ENCODE measurements at regions not wholly inside any gene's neighbourhood (a gene's known extent, or its start where the extent isn't known, plus 50 kb on each side); places are given as distances from the start of the nearest gene placed in this dataset.

GRCh38 chr1:228987736-228988506 is 252.6 kb downstream of the RHOU start:
- no peak overlapping the region for H3K27ac ChIP-seq (ENCODE audit: low read depth in 1 of 2, low read length in 2 of 2)
- no peak overlapping the region for H3K4me3 ChIP-seq (ENCODE audit: low read depth in 1 of 3, low read length in 3 of 3)
- peaks cover 10 to 29% (median 18%) of the 10 kb centered on the region in 4 donors for H3K4me1 ChIP-seq (ENCODE audit: control insufficient read depth in 4 of 4, insufficient read depth in 4 of 4, low read length in 3 of 4)
- 86% methylated on average over 14 of the region's 14 CpGs for WGBS
- H3K9ac ChIP-seq (ENCODE audit: low read depth in 1 of 2, low read length in 2 of 2) = no peak overlapping the region
- no peaks in the 10 kb centered on the region for H3K36me3 ChIP-seq (ENCODE audit: control insufficient read depth in 4 of 4, insufficient read depth in 3 of 4, low read depth in 1 of 4, low read length in 3 of 4)
- TF ChIP-seq ATF3 (IDR thresholded peaks at IDR 0.05) (no peak), RAD21 (IDR thresholded peaks at IDR 0.05) (no peak), SP1 (IDR thresholded peaks at IDR 0.05) (no peak), ZBTB33 (IDR thresholded peaks at IDR 0.05) (no peak), FOXA2 (IDR thresholded peaks at IDR 0.05) (no peak), YY1 (IDR thresholded peaks at IDR 0.05) (no peak), FOXA1 (IDR thresholded peaks at IDR 0.05) (no peak), TAF1 (conservative IDR thresholded peaks at IDR 0.05) (no peak), GABPA (IDR thresholded peaks at IDR 0.05 in 1 of 2, conservative IDR thresholded peaks at IDR 0.05 in 1 of 2) (no peak), EGR1 (IDR thresholded peaks at IDR 0.05; ENCODE audit: low read depth in 2 of 2) (no peak), REST (IDR thresholded peaks at IDR 0.05) (no peak), RXRA (IDR thresholded peaks at IDR 0.05) (no peak), HNF4A (conservative IDR thresholded peaks at IDR 0.05) (no peak), CTCF (IDR thresholded peaks at IDR 0.05; ENCODE audit: low read depth, low read length, missing input control) (no peak), MAX (IDR thresholded peaks at IDR 0.05) (no peak), NR2F2 (IDR thresholded peaks at IDR 0.05) (no peak), HNF4G (IDR thresholded peaks at IDR 0.05) (no peak), JUND (IDR thresholded peaks at IDR 0.05) (no peak)
- no peaks in the 10 kb centered on the region for H3K27me3 ChIP-seq (ENCODE audit: control insufficient read depth in 4 of 4, insufficient read depth in 4 of 4, low read length in 3 of 4)
- DNase-seq (ENCODE audit: low spot score) = peak; percentile 17
- H3K9me3 ChIP-seq (ENCODE audit: control insufficient read depth in 4 of 4, low read length in 3 of 4) = no peaks in the 10 kb centered on the region

Data from liver (tissue), 8 donors.